HS-5 (cell line): ENCODE measurements at regions not wholly inside any gene's neighbourhood (a gene's known extent, or its start where the extent isn't known, plus 50 kb on each side); places are given as distances from the start of the nearest gene placed in this dataset.
A peak's percentile ranks its signal among the peaks of the same experiment; 100 is the strongest.

Source experiments
- DNase-seq: peaks from one replicate; pipeline ENCODE4 v3.0.0-alpha.2; 2012; ENCODE audit warnings: low read depth

DNA sequence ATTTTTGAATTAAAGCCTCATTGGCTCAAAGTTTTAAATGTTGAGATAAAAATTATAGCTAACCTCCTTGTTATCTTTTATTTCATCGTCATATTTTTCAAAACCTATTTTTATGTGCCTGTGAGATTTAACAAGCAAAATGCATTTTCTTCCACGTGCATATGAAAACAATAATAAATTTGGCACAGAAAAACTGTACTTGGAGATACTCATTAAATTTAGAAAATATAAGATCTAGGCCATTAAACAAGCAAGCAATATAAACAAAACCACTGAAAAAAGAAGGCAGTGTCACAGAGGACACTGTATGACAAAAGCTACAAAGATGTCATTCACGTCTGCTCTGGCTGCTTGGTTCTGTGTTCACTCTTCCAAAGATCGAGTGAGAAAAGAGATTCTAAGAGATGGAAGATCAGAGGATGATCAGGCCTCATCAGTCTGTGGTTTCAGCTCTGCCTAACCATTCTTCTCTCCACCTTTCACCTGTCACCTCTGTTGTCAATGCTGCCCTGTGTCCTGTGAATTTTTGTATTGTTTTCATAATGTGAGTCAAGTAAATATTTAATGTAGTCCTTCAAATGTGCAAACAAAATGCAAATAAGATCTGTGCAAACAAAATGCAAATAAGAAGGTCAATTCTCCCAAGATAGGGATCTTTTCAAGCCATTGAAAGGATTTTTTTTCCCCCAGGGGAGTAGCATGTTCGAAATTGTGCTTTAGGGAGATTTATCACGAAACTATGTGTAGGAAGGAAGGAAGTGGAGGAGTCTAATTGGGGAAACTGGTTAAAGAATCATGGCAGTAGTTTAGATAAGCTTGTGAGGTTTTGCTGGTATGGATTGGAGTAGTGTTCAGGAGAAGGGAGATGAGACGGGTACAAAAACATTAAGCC is 138.7 kb upstream of the RBMS1 start:
- no peak for DNase-seq

- DNase-seq: no peak
Measured at GRCh38 chr2:160634436-160634835, 140.8 kb upstream of the RBMS1 start.

DNA sequence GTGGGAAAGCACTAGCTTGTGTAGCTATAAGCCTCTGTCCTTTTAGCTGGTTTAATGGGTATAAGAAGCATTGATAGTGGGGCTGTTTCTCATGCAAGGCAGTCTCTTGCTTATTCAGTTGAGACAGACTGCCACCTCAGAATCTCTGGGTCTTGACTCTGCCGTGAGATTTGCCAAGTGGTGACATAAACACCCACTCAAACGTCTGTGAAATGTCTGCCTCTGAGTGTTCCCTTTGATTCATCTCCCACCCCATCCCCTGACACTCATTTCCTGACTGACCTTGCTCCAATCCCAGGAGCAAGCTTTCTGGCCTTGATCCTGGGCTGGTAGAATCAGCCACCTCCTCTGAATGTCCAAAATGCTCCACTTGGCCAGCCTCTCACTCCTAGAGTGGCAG is 141.9 kb upstream of the RBMS1 start:
- no peak for DNase-seq

DNA sequence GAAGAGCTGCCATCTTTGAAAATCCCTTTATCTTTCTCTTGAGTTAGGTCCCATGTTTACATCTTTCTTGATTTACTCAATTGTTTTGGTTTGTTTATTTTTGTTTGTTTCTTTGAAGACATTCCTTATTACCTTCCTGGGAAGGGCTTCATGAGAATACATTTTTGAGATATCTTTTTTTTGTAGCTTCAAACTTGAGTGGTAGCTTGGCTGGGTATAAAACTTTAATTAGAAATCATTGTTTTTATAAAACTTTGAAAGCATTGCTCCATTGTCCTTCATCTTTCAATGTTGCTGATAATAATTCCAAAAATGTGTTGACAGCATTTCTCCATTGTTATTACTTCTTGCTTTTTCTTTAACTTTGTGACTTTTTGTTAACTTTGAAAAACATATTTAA is 145.9 kb upstream of the RBMS1 start:
- DNase-seq: no peak

DNA sequence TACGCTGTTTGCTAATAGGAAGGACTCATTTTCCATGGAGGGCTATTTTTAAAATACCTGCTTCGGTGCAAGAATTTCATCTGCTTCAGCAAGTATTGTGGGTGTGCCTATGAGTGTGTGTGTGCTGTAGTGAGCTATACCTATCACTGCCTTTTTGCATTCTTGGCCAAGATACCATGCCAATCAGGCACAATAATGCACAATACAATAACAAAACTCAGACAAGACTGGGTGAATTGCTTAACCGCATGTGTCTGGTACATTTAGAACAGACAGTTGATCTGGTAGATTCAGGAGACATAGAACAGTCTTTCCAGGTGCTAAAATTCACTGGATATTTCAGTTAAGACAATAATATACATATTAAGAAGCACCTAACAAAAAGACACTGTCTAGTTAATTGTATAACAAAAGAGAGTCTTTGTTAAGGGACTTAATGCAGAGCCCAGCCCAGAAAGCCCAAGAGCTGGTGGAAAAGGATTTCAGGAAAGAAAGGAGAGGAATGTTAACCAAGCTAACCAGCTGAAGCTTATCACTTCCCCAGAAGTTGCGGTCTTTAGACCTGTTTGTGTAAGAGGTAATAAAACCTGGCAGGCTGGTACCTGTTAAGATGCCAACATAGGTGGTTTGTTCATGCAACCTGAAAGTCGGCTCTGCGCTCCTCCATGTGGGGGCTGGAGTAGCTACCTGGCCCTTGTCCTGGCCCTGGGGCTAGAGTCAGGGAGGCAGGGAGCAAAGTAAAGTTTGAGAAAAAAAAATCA is 153.3 kb upstream of the RBMS1 start:
- DNase-seq: no peak

GRCh38 chr2:160647967-160648685 is 154.5 kb upstream of the RBMS1 start:
- no peak for DNase-seq

GRCh38 chr2:160649698-160650097 is 156.1 kb upstream of the RBMS1 start:
- no peak for DNase-seq

GRCh38 chr2:160650196-160651118 is 156.8 kb upstream of the RBMS1 start:
- DNase-seq: no peak

DNA sequence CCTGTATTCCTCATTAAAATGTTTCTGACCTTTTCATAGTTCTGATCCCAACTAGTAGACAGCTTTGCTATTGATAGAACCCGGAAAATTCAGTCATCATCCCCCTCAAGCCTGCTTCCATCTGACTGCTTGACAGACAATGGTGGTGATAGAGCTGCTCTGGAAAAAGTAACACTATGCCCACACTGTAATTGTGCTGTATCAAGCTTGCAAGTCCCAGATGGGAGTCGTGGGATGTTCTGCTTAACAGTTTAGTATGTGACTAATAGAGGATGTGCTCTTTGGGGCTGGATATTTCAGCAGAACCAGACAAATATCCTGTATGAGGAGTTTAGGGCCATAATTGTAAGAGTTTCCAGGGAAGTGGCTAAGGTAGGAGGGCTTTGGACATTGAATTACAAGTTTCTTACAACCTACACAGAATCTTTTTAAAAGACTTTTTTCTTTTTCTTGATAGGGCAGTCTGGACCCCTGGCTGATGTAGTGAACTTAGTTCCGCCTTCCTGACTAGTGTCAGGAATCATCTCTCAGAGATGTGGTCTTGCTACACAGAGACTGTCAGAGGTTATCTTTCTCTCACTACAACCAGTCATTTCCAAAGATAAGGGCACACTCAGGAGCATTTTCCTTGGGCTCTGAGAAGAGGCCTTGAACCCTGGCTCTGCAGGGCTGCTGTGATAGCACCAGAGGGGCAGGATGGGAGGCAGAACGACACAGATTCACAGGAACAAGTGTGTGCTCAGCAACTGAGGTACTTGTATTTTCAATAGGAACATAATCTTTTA is 158.0 kb upstream of the RBMS1 start:
- DNase-seq: no peak

- DNase-seq: no peak
Measured at GRCh38 chr2:160652236-160652635, 158.6 kb upstream of the RBMS1 start.

DNA sequence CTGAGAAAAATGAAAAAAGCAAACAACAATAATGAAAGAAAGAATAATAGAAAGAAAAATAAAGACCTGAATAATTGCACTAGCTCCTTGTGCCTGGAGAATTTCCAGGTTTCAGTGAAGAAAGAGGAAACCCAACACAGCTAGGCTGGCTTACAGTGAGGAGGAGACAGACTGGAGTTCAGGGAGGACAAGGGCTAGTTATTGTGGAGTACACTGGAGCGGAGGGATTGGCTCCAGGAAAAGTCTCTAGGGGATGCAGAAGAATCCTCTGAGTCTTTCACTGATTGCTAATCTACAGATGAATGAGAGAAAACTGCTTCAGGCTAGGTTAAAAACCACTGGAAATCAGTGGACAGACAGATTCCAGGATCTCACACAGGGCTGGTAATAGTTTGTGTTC is 163.6 kb upstream of the RBMS1 start:
- DNase-seq: no peak

DNA sequence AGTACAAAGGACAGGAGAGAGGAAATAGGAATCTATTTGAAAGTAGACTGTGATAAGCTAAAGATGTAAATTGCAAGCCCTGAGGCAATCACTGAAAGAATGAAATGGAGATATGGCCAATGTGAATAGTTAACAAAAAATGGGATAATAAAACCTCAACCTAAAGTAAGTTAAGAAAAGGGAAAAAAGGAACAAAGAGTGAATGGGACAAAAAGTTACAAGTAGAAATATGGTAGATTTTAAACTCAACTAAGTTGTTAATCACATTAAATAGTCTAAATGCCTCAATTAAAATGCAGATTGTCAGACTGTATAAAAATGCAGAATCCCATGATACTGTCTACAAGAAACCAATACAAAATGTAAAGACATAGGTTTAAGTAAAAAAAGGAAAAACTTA is 165.2 kb upstream of the RBMS1 start:
- DNase-seq: no peak

GRCh38 chr2:160660741-160661140 is 167.1 kb upstream of the RBMS1 start:
- DNase-seq: no peak

DNA sequence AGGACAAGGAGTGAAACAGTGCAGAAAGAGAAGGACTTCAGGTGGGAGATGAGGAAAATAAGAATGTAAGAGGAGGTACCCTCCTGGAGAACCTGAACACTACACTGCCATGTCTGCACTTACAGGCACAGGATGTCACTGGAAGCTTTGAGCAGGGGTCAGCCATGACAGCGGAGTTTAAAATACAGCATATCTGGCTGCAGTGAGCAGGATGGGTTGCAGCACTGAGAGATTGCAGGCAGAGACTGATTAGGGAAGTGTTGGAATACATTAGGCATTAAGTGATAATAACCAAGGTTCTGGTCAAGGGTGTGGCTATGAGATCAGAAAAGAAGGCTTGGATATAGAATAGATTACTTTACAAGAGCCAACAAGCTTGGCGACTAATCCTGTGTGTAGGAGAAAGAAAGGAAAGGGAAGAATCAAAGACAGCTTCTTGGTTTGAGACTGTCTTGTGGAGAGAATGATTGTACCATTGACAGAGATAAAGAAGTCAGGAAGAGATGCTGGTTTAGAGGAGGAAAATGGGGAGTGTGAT is 171.1 kb upstream of the RBMS1 start:
- DNase-seq: no peak

DNA sequence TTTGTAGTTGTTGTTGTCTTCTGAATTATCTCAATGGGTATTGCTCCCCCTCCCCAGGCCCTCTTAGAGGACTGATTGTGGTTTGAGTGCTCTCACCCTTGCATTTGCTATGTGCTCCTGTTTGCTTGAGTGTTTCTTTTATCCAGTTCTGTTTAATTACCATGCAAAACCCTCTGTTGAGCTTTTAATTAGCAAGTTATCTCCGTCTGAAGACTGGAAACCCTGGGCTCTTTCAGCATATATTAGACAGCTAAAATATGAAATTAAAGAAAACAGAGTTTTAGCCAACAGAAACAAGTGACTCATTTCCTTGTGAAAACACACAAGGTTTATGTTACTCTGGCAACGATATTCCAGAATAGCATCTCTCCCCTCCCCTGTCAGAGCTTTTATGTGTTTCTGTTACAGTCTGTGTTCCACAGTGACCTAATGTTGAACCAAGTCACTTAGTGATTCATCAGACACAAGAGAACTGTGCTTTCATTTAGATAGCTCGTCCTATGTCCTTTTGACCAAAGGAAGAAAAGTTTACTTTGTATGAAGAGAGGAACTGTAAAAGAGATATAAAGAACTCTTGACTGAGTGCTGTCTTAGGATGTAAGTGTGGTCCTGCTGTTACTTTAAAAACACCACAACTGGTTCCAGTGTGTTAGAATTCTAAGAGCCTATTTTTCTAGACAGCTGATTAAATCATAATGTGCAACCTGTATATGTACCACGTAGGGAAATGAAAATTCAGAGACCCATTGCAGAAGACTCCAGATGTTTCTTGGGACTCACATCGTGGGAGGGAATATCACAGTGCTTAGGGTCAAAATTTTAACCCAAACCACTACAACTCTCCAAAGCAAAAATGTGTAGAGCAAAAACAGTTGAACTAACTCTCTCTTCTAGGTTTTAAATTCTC is 172.8 kb upstream of the RBMS1 start:
- DNase-seq: peak; percentile 90

- no peak for DNase-seq
Measured at GRCh38 chr2:160667811-160668210, 174.2 kb upstream of the RBMS1 start.

DNA sequence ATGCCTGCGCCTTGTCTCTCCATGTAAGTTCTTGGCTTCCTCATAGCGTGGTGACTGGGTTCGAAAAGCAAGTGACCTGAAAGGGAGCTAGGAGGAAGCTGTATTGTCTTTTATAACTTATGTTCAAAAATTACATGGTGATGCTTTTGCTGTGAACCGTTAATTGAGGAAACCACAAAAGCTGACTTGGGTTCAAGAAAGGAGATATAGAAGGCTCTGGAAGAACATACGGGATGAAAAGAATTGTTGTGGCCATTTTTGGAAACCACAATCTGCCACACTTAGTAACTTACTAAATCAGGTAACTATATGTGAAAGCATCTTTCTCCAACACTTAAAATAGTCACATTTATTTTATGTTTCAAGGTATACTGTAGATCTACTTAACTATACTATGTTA is 177.0 kb upstream of the RBMS1 start:
- DNase-seq: no peak

DNA sequence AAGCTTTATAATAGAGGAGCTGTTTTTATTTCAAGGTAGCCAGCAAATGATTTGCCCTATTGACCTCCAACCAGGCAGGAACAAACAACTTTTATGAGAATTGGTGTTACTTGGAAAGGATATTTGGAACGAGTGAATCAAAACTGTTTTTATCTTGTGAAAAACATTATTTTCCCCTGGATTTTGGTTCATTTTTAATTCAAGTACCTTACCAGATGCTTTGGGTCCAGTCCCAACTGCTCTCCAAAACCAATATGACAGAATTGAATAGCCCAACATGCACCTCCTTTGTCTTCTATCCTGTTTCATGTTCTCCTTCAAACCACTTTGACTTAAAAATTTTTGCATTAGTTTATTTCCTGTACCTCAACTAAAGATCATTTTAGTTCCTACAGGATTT is 178.6 kb upstream of the RBMS1 start:
- DNase-seq: no peak

DNA sequence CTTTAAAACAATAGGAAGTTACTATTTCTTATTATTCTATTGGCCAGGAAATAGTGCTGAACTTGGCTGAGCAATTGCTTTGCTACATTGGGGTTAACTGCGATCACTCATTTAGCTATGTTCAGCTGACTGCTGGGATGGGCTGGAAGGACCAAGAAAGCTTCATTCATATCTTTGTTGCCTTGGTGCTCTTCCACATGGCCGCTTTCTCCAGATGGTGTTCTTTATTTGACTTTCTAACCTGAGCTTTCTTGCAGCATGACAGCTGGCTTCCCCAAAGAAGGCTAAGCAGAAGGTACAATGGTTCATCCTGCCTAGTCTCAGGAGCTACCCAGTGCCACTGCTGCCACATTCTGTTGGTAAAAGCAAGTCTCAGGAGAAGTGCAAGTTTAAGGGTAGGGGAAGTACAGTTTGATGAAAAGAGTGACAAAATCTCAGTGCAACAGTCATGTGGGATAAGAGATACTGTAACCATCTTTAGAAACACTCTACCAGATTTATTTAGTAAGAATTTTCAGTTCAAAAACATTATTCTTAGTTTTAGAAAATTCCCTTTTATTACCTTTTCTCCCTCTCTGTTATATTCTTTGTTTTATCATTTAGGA is 180.6 kb upstream of the RBMS1 start:
- no peak for DNase-seq
